ENCODE measurements at regions not wholly inside any gene's neighbourhood (a gene's known extent, or its start where the extent isn't known, plus 50 kb on each side); places are given as distances from the start of the nearest gene placed in this dataset.

GRCh38 chr2:236888794-236889780 is 196.6 kb upstream of the COPS8 start:
- TF ChIP-seq TAF7 (optimal IDR thresholded peaks at IDR 0.05; ENCODE audit: borderline replicate concordance, low read depth, low read length): no peak
- no peak for TF ChIP-seq CTCF (IDR thresholded peaks at IDR 0.05; ENCODE audit: control extremely low read depth in 1 of 3, insufficient read depth in 1 of 3, low read depth in 1 of 3, low read length in 3 of 3)
- TF ChIP-seq SIN3A (conservative IDR thresholded peaks at IDR 0.05 in 1 of 2, IDR thresholded peaks at IDR 0.05 in 1 of 2; ENCODE audit: low read depth in 1 of 2, low read length in 2 of 2): no peak
- TF ChIP-seq POLR2A (IDR thresholded peaks at IDR 0.05; ENCODE audit: control extremely low read depth in 1 of 2, low read depth in 2 of 2, low read length in 2 of 2): no peak
- TF ChIP-seq CBX5 (IDR thresholded peaks at IDR 0.05; ENCODE audit: low read depth, low read length): no peak

Measured in H1 (cell line).